ENCODE measurements at regions not wholly inside any gene's neighbourhood (a gene's known extent, or its start where the extent isn't known, plus 50 kb on each side); places are given as distances from the start of the nearest gene placed in this dataset.

DNA sequence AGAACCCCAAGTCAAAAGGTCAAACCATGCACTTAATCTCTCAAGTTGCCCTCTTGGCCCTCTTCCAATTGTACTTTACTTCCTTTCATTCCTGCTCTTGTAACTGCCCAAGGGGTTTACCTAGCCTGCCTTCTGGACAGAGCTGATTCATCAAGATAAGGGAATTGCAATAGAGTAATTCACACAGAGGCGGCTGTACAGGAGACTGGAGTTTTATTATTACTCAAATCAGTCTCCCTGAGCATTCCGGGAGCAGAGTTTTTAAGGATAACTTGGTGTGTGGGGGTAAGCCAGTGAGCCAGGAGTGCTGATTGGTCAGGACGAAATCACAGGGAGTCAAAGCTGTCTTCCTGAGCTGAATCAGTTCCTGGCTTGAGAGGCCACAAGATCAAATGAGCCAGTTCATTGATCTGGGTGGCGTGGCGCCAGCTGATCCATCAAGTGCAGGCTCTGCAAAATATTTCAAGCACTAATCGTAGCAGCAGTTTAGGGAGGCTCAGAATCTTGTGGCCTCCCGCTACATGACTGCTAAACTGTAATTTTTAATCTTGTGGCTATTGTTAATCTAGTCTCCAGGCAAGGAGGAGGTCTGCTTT is 590.0 kb downstream of the EPHA3 start:
- no peaks in the 10 kb centered on the region for H3K9me2 ChIP-seq (replicated peaks; ENCODE audit: insufficient read depth)
- H3K79me2 ChIP-seq: no peaks in the 10 kb centered on the region
- no peaks in the 10 kb centered on the region for H3K9me3 ChIP-seq (ENCODE audit: low read depth)
- H2AFZ ChIP-seq: no peak overlapping the region
- H3K4me3 ChIP-seq: no peak overlapping the region
- H3K4me2 ChIP-seq: no peak overlapping the region
- peak; percentile 30 for DNase-seq (ENCODE audit: low spot score)
- H3K4me1 ChIP-seq (ENCODE audit: insufficient read depth): peaks cover 3% of the 10 kb centered on the region
- H3K36me3 ChIP-seq (replicated peaks; ENCODE audit: insufficient read depth, low read depth): no peaks in the 10 kb centered on the region
- H3K27ac ChIP-seq: no peak overlapping the region
- WGBS (ENCODE audit: low lambda C conversion rate, missing lambda C conversion rate): 82% methylated on average over 7 of the region's 7 CpGs
- no peaks in the 10 kb centered on the region for H4K20me1 ChIP-seq (ENCODE audit: insufficient read depth, poor library complexity, severe bottlenecking)
- no peaks in the 10 kb centered on the region for H3K27me3 ChIP-seq
- no peak for TF ChIP-seq EZH2phosphoT487 (IDR thresholded peaks at IDR 0.05; ENCODE audit: low read depth, severe bottlenecking, unreplicated experiment)
- TF ChIP-seq, protein P1, sequence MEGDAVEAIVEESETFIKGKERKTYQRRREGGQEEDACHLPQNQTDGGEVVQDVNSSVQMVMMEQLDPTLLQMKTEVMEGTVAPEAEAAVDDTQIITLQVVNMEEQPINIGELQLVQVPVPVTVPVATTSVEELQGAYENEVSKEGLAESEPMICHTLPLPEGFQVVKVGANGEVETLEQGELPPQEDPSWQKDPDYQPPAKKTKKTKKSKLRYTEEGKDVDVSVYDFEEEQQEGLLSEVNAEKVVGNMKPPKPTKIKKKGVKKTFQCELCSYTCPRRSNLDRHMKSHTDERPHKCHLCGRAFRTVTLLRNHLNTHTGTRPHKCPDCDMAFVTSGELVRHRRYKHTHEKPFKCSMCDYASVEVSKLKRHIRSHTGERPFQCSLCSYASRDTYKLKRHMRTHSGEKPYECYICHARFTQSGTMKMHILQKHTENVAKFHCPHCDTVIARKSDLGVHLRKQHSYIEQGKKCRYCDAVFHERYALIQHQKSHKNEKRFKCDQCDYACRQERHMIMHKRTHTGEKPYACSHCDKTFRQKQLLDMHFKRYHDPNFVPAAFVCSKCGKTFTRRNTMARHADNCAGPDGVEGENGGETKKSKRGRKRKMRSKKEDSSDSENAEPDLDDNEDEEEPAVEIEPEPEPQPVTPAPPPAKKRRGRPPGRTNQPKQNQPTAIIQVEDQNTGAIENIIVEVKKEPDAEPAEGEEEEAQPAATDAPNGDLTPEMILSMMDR (IDR thresholded peaks at IDR 0.05; ENCODE audit: poor library complexity): no peak
- no peak for TF ChIP-seq EZH2 (IDR thresholded peaks at IDR 0.05; ENCODE audit: borderline replicate concordance)

DNA sequence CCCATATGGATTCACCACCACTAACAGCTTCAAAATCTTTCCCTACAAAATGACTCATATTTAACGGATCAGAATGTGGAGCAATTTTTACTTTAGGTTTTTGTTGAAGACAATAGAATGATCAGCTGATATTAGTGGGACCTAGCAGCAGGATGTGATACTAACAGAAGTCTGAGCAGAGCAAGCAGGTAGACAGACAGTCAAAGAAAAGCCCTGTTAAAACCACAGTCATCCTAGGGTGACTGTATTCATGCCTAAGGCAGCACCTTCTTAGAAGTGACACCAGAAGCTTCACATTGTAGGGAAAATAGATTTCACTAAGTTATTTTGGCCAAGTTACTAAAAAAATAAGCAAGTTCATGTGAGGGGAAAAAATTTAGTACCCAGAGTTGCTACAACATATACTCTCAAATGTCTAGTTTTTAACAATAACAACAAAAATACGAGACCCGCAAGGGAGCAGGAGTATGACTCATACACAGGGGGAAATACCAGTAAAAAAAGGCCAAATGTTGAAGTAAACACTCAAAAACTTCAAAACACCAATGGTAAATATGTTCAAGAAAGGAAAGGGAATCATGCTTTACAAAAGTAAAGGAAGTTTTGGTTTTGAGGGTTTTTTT is 590.9 kb downstream of the EPHA3 start:
- H3K27me3 ChIP-seq: no peaks in the 10 kb centered on the region
- H3K9me3 ChIP-seq (ENCODE audit: low read depth): no peaks in the 10 kb centered on the region
- TF ChIP-seq EZH2 (IDR thresholded peaks at IDR 0.05; ENCODE audit: borderline replicate concordance): no peak
- TF ChIP-seq, protein P1 (IDR thresholded peaks at IDR 0.05; ENCODE audit: poor library complexity): no peak
- TF ChIP-seq EZH2phosphoT487 (IDR thresholded peaks at IDR 0.05; ENCODE audit: low read depth, severe bottlenecking, unreplicated experiment): no peak
- H4K20me1 ChIP-seq (ENCODE audit: insufficient read depth, poor library complexity, severe bottlenecking): no peaks in the 10 kb centered on the region
- 92% methylated on average over 3 of the region's 3 CpGs for WGBS (ENCODE audit: low lambda C conversion rate, missing lambda C conversion rate)
- no peaks in the 10 kb centered on the region for H3K9me2 ChIP-seq (replicated peaks; ENCODE audit: insufficient read depth)
- no peak overlapping the region for H3K4me3 ChIP-seq
- no peak for DNase-seq (ENCODE audit: low spot score)
- H3K27ac ChIP-seq: no peak overlapping the region
- H3K36me3 ChIP-seq (replicated peaks; ENCODE audit: insufficient read depth, low read depth): no peaks in the 10 kb centered on the region
- no peaks in the 10 kb centered on the region for H3K79me2 ChIP-seq
- no peak overlapping the region for H3K4me2 ChIP-seq
- peaks cover 3% of the 10 kb centered on the region for H3K4me1 ChIP-seq (ENCODE audit: insufficient read depth)
- H2AFZ ChIP-seq: peak overlapping the region; percentile 35

GRCh38 chr3:89699229-89699628 is 591.8 kb downstream of the EPHA3 start:
- no peaks in the 10 kb centered on the region for H3K79me2 ChIP-seq
- TF ChIP-seq EZH2 (IDR thresholded peaks at IDR 0.05; ENCODE audit: borderline replicate concordance): no peak
- TF ChIP-seq, protein P1 (IDR thresholded peaks at IDR 0.05; ENCODE audit: poor library complexity): no peak
- no peak for TF ChIP-seq EZH2phosphoT487 (IDR thresholded peaks at IDR 0.05; ENCODE audit: low read depth, severe bottlenecking, unreplicated experiment)
- no peak overlapping the region for H3K4me2 ChIP-seq
- no peaks in the 10 kb centered on the region for H3K9me3 ChIP-seq (ENCODE audit: low read depth)
- 91% methylated on average over 4 of the region's 4 CpGs for WGBS (ENCODE audit: low lambda C conversion rate, missing lambda C conversion rate)
- no peaks in the 10 kb centered on the region for H3K36me3 ChIP-seq (replicated peaks; ENCODE audit: insufficient read depth, low read depth)
- H3K4me3 ChIP-seq: no peak overlapping the region
- DNase-seq (ENCODE audit: low spot score): peak; percentile 4
- no peak overlapping the region for H2AFZ ChIP-seq
- H3K9me2 ChIP-seq (replicated peaks; ENCODE audit: insufficient read depth): no peaks in the 10 kb centered on the region
- peaks cover 3% of the 10 kb centered on the region for H3K4me1 ChIP-seq (ENCODE audit: insufficient read depth)
- H3K27me3 ChIP-seq: no peaks in the 10 kb centered on the region
- H3K27ac ChIP-seq: no peak overlapping the region
- no peaks in the 10 kb centered on the region for H4K20me1 ChIP-seq (ENCODE audit: insufficient read depth, poor library complexity, severe bottlenecking)

Data from hepatocyte (in vitro differentiated cells).